NCI-H1930 (cell line): ENCODE measurements at regions not wholly inside any gene's neighbourhood (a gene's known extent, or its start where the extent isn't known, plus 50 kb on each side); places are given as distances from the start of the nearest gene placed in this dataset.
"Not testable (repeated sequence)": the region's sequence is repeated elsewhere in the genome, so short reads cannot be mapped to it uniquely, and the experiment has no call there.

Experiments used
- DNase-seq, 2 experiments: peaks; one replicate each; lab custom pipeline; 2025; lab: John Stamatoyannopoulos, UW

GRCh38 chr9:33737811-33738606 lies 57.4 kb upstream of the PRSS3 start:
- peak; percentile 43 to 49 for DNase-seq

- no peak for DNase-seq
Observed at GRCh38 chr9:33739398-33739797, 56.0 kb upstream of the PRSS3 start.

GRCh38 chr9:33740075-33740474 lies 55.3 kb upstream of the PRSS3 start:
- DNase-seq: no peak

- not testable (repeated sequence) for DNase-seq
Observed at GRCh38 chr9:33740958-33741357, 54.4 kb upstream of the PRSS3 start.

- no peak for DNase-seq
Observed at GRCh38 chr9:33742051-33742450, 53.3 kb upstream of the PRSS3 start.

- DNase-seq: no peak
Observed at GRCh38 chr9:33742519-33742918, 52.8 kb upstream of the PRSS3 start.
